ENCODE measurements at regions not wholly inside any gene's neighbourhood (a gene's known extent, or its start where the extent isn't known, plus 50 kb on each side); places are given as distances from the start of the nearest gene placed in this dataset.

DNA sequence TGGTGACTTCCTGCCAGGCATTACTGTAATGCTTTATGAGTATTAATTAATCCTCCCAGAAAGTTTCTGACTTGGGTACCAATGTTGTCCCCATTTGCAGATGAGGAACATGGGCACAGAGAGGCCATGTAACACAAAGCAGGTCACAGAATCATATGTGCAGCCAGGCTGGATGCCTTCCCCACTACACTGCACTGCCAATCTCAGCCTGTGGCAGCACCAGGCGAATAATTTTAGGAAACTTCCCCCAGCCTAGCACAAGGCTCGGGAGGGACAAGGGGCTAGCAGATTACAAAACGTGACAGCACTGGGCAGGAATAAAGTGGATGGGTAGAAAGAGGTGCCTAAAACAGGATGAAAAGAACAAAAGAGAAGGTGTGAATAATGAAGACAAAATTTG, 331.7 kb upstream of the PROX1 start:
- TF ChIP-seq, protein P1, sequence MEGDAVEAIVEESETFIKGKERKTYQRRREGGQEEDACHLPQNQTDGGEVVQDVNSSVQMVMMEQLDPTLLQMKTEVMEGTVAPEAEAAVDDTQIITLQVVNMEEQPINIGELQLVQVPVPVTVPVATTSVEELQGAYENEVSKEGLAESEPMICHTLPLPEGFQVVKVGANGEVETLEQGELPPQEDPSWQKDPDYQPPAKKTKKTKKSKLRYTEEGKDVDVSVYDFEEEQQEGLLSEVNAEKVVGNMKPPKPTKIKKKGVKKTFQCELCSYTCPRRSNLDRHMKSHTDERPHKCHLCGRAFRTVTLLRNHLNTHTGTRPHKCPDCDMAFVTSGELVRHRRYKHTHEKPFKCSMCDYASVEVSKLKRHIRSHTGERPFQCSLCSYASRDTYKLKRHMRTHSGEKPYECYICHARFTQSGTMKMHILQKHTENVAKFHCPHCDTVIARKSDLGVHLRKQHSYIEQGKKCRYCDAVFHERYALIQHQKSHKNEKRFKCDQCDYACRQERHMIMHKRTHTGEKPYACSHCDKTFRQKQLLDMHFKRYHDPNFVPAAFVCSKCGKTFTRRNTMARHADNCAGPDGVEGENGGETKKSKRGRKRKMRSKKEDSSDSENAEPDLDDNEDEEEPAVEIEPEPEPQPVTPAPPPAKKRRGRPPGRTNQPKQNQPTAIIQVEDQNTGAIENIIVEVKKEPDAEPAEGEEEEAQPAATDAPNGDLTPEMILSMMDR (IDR thresholded peaks at IDR 0.05) = no peak
- TF ChIP-seq EZH2 (IDR thresholded peaks at IDR 0.05) (no peak), EZH2phosphoT487 (IDR thresholded peaks at IDR 0.05) (no peak)

All from neural progenitor cell (in vitro differentiated cells).